OCI-LY1 (cell line): ENCODE measurements at regions not wholly inside any gene's neighbourhood (a gene's known extent, or its start where the extent isn't known, plus 50 kb on each side); places are given as distances from the start of the nearest gene placed in this dataset.

Experiments used
- H2AFZ ChIP-seq: fragments of 200-600 bp; sonication (generic), shearing (Covaris generic); 2 replicates; pipeline ENCODE4 v1.6.0; 2014; ENCODE audit warnings: antibody characterized with exemption, mild to moderate bottlenecking, low read length
- H3F3A ChIP-seq: fragments of 200-600 bp; sonication (generic), shearing (Covaris generic); 2 replicates; pipeline ENCODE4 v1.6.0; 2014; ENCODE audit warnings: mild to moderate bottlenecking, antibody characterized with exemption, low read length, moderate library complexity; ENCODE audit not compliant: insufficient read depth
- H3K27ac ChIP-seq: fragments of 200-600 bp; sonication (generic); 2 replicates; pipeline ENCODE4 v1.5.1; 2014; ENCODE audit warnings: low read length, mixed run types, mild to moderate bottlenecking, low read depth; ENCODE audit not compliant: poor library complexity, severe bottlenecking
- H3K27me3 ChIP-seq: fragments of 200-600 bp; sonication (generic); 2 replicates; pipeline ENCODE4 v1.6.0; 2014; ENCODE audit warnings: antibody characterized with exemption, mild to moderate bottlenecking, low read length, moderate library complexity; ENCODE audit not compliant: insufficient read depth
- H3K36me3 ChIP-seq: fragments of 200-600 bp; sonication (generic); 2 replicates; pipeline ENCODE4 v1.6.1; 2014; ENCODE audit warnings: mild to moderate bottlenecking, antibody characterized with exemption, low read length, moderate library complexity, mixed read lengths; ENCODE audit not compliant: insufficient read depth
- H3K4me1 ChIP-seq: fragments of 200-600 bp; sonication (generic); 2 replicates; pipeline ENCODE4 v1.5.1; 2014; ENCODE audit warnings: mild to moderate bottlenecking, low read length, moderate library complexity; ENCODE audit not compliant: insufficient read depth, severe bottlenecking
- H3K4me2 ChIP-seq: fragments of 200-600 bp; sonication (generic), shearing (Covaris generic); 2 replicates; pipeline ENCODE4 v1.6.1; 2014; ENCODE audit warnings: low read length
- H3K4me3 ChIP-seq: fragments of 200-600 bp; sonication (generic); 2 replicates; pipeline ENCODE4 v1.5.1; 2014; ENCODE audit warnings: low read length, low read depth, mild to moderate bottlenecking, mixed read lengths; ENCODE audit not compliant: poor library complexity, severe bottlenecking
- H3K79me2 ChIP-seq: fragments of 200-600 bp; shearing (Covaris generic); 2 replicates; pipeline ENCODE4 v1.6.1; 2016; ENCODE audit warnings: mixed run types, low read length, mixed read lengths; ENCODE audit not compliant: insufficient read depth
- H3K9ac ChIP-seq: fragments of 200-600 bp; sonication (generic), shearing (Covaris generic); 2 replicates; pipeline ENCODE4 v1.6.1; 2014; ENCODE audit warnings: mild to moderate bottlenecking, low read length, mixed read lengths
- H3K9me2 ChIP-seq: fragments of 200-600 bp; sonication (generic), shearing (Covaris generic); 2 replicates; pipeline ENCODE4 v1.6.1; 2014; ENCODE audit warnings: low read depth, mild to moderate bottlenecking, low read length, mixed read lengths
- H3K9me3 ChIP-seq: fragments of 200-600 bp; shearing (Covaris generic); 2 replicates; pipeline ENCODE4 v1.6.1; 2014; ENCODE audit warnings: low read length, mixed read lengths
- H4K20me1 ChIP-seq: fragments of 200-600 bp; sonication (generic), shearing (Covaris generic); 2 replicates; pipeline ENCODE4 v1.6.0; 2016; ENCODE audit warnings: mild to moderate bottlenecking, low read length; ENCODE audit not compliant: insufficient read depth
- CTCF ChIP-seq: fragments of 200-600 bp; sonication (generic), shearing (Covaris generic); IDR thresholded peaks from 2 replicates; pipeline ENCODE4 v1.5.1; 2017; ENCODE audit warnings: mild to moderate bottlenecking, antibody characterized with exemption, low read length, moderate library complexity, mixed read lengths
- EZH2 ChIP-seq: fragments of 200-600 bp; sonication (generic), shearing (Covaris generic); IDR thresholded peaks from 2 replicates; pipeline ENCODE4 v1.8.0; 2017; ENCODE audit warnings: borderline replicate concordance, mixed run types, mild to moderate bottlenecking, antibody characterized with exemption, low read length, moderate library complexity, mixed read lengths

- Histone ChIP-seq H3K4me1 (no peaks in the 10 kb centered on the region), H3F3A (no peaks in the 10 kb centered on the region), H2AFZ (no peak overlapping the region), H3K36me3 (no peaks in the 10 kb centered on the region; the same call in 1 of the 2 replicates), H3K9me3 (peaks cover 6% of the 10 kb centered on the region; the same call in 1 of the 2 replicates), H3K27me3 (peaks cover 13% of the 10 kb centered on the region), H3K9me2 (no peaks in the 10 kb centered on the region), H3K27ac (no peak overlapping the region), H4K20me1 (no peaks in the 10 kb centered on the region), H3K9ac (no peak overlapping the region), H3K4me2 (no peak overlapping the region), H3K79me2 (no peaks in the 10 kb centered on the region), H3K4me3 (no peak overlapping the region)
- TF ChIP-seq CTCF (no peak), EZH2 (no peak)
These were observed 171.2 kb downstream of the TEX29 start for GRCh38 chr13:111491659-111492058.

GRCh38 chr13:111492341-111492950 is 172.0 kb downstream of the TEX29 start:
- peaks cover 7% of the 10 kb centered on the region; the same call in 1 of the 2 replicates for H3K27me3 ChIP-seq
- H3K4me1 ChIP-seq = no peaks in the 10 kb centered on the region

DNA sequence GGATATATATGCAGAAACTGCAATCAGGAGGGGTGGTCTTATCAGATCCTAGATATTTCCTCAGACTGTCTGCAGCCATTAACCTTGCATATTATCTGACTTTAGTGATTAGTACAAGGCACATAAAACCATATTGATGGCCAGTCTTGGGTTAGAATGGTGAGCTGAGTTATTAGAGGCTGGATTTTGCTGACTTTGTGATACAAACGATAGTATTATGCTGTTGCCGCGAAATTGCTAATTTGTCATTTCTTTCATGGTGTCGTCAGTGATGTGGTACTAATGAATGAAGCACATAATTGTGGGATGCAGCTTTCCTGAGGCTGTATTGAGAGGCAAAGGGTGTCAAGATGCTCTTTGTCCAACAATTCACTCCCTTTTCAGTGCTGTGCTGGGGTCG is 172.5 kb downstream of the TEX29 start:
- no peaks in the 10 kb centered on the region for H3K79me2 ChIP-seq
- H3K27ac ChIP-seq = no peak overlapping the region
- H3K27me3 ChIP-seq = peaks cover 3% of the 10 kb centered on the region; the same call in 1 of the 2 replicates
- TF ChIP-seq EZH2 = no peak
- no peak for TF ChIP-seq CTCF
- H3K9ac ChIP-seq = no peak overlapping the region
- H3K4me3 ChIP-seq = no peak overlapping the region
- H4K20me1 ChIP-seq = no peaks in the 10 kb centered on the region
- no peaks in the 10 kb centered on the region for H3K9me2 ChIP-seq
- no peaks in the 10 kb centered on the region; the same call in 1 of the 2 replicates for H3K9me3 ChIP-seq
- no peak overlapping the region for H2AFZ ChIP-seq
- H3K4me1 ChIP-seq = no peaks in the 10 kb centered on the region
- H3F3A ChIP-seq = no peaks in the 10 kb centered on the region
- H3K4me2 ChIP-seq = no peak overlapping the region
- H3K36me3 ChIP-seq = no peaks in the 10 kb centered on the region

More at GRCh38 chr13:111492341-111492950, 172.0 kb downstream of the TEX29 start:
- Histone ChIP-seq H3K4me3 (no peak overlapping the region), H3F3A (no peaks in the 10 kb centered on the region), H3K9me3 (no peaks in the 10 kb centered on the region; the same call in 1 of the 2 replicates), H3K9ac (no peak overlapping the region), H4K20me1 (no peaks in the 10 kb centered on the region), H3K36me3 (no peaks in the 10 kb centered on the region), H3K79me2 (no peaks in the 10 kb centered on the region), H3K9me2 (no peaks in the 10 kb centered on the region), H2AFZ (no peak overlapping the region), H3K27ac (no peak overlapping the region), H3K4me2 (no peak overlapping the region)
- TF ChIP-seq CTCF (no peak), EZH2 (no peak)
